HG03442 (cell line): ENCODE measurements at regions not wholly inside any gene's neighbourhood (a gene's known extent, or its start where the extent isn't known, plus 50 kb on each side); places are given as distances from the start of the nearest gene placed in this dataset.
"Not testable (repeated sequence)": the region's sequence is repeated elsewhere in the genome, so short reads cannot be mapped to it uniquely, and the experiment has no call there.

ENCODE experiments used
- ATAC-seq: cut with Tn5 transposase; IDR thresholded peaks from one replicate; pipeline ENCODE4 v1.9.1; 2021; ENCODE audit warnings: mild to moderate bottlenecking, moderate library complexity; ENCODE audit not compliant: unreplicated experiment

DNA sequence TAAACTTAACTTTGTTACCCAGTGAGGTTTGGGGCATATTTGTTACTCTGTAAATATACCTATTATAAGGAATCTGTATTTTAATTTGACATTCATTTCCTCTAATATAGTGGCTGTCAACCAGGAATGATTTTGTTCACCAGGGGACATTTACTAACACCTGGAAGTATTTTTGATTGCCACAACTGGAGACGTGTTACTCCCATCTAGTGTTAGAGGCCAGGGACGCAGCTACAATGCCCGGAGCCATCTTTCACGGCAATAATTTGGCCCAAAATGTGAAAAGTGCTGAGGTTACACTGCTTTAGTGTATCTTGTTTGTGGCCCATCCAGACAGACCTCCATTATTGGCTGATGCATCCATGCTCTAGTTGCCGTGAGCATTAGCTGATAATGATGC lies 881.3 kb upstream of the ATXN7L3B start:
- no peak for ATAC-seq

DNA sequence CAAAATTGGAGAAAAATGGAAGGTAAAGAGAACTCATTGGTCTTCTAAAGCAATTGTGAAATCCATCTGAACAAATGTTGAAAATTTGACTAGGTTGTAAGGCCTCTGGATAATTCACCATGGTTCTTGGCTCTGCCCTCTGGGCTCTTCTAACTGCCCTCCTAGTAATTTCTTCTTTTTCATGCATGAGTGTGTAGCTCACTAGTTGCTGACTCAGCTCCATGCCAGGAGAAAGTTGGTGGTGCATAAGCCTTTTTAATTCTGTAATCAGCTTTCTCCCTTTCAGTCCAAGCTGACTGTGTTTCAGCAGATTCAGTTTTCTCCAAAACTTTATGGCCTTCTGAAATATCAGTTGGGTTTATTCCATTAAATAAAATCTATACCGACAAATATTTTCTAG lies 877.8 kb upstream of the ATXN7L3B start:
- no peak for ATAC-seq

DNA sequence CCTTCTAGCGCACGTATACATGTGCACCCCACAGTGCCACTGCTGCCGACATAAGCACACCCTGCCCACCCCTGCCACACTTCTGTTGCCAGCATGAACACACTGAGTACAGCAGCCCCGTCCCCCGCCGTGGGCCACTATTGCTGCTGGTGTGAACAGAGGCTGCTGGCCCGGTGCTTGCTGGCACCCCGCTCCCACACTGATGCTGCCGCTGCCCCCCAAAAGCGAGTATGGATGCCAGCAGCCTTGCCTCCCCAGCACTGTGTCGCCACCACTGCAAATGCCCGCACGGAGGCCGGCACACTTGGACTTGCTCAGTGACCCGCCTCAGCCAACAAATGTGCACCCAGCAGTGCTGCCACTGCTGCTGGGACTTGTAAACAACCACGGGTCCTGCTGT lies 872.4 kb upstream of the ATXN7L3B start:
- no peak for ATAC-seq

DNA sequence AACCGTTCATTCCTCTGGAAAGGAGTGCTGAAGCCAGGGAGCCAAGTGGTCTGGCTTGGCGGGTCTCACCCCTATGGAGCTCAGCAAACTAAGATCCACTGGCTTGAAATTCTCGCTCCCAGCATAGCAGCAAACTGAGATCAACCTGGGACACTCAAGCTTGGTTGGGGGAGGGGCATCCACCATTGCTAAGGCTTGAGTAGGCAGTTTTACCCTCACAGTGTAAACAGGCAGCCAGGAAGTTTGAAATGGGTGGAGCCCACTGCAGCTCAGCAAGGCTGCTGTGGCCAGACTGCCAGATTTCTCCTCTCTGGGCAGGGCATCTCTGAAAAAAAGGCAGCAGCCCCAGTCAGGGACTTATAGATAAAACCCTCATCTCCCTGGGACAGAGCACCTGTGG lies 866.1 kb upstream of the ATXN7L3B start:
- not testable (repeated sequence) for ATAC-seq

DNA sequence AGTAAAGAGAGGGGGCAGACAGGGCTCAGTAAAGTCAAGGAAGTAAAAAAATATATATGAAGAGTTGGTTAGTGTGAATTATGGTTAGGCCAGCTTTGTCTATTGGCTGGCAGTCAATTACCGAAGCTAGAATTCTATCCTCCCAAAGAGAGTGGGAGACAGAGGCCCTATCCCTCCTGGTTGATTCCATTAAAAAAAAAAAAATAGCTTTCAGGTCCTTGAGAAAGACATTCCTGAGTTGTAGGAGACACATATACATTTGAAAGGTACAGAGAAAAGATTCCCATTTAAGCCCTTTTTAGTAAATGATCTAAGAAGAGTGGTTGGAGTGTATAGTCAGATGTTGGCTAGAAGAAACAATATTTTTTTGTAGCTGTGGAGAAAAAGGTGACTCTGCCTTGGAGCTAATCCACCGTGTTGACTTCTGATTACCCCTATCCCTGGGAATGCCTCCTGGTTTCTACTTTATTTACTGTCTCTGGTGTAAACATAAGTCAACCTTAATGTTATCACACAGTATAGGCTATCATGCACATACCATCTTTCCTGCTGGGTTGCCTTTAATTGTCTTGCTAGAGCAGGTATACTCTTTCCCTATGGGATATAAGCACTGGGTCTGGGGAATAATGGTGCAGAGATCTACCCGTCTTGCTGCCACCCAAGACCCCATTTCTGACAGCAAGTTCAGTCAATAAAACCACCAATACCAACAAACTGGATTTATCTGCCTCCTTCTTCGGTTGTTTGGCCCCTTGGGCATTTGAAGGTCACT lies 859.9 kb upstream of the ATXN7L3B start:
- ATAC-seq = no peak

DNA sequence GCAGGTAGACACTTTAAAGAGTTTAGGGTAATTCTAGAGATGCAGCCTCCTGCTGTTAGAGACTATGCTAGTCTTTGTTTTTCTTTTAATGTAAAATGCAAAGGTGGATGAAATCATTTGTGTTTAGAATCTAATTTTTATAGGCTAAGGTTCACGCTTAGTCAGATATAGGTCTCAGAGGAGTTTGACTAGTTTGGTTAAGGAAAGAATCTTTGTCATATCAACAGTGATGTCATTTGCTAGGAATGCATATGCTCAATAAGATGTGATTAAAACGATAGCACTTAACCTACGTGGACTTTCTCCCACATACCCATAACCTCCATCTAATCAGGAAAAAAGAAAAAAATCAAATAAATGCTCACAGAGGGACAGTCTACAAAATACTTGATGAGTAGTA lies 859.3 kb upstream of the ATXN7L3B start:
- ATAC-seq = no peak

DNA sequence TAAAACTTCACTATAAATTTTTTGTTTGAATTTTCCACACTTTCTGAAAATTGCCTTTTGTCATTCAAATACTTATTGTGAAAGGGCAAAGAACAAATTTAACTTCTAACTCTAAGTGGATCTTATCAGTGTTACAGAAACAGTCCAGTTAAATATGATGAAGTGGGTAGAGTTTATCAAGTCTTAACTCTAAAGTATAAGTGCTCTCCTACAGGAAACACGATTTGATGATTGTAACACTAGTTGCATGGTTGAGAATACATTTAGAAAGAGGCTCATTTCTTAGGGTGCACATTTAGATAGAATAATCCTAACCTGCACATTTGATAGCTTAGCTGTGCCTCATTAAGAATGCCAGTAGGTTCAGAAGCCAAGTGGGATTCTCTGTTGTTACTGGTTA lies 838.3 kb upstream of the ATXN7L3B start:
- ATAC-seq = no peak

DNA sequence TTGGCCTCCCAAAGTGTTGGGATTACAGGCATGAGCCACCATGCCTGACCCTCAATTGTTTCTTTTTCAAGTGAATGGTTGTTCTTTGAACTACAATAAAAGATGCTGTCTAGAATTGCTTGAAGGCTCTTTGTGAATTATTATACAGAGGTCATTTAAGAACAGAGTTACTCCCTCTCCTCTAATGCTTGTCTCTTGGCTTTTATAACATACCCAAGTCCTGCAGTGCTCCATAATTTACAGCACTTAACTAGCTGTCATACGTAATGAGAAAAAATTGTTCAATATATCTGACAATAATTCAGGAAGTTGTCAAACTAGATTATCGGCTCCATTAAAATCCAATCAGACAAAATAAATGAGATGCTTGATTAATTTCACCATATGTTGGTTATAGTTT lies 823.0 kb upstream of the ATXN7L3B start:
- no peak for ATAC-seq

DNA sequence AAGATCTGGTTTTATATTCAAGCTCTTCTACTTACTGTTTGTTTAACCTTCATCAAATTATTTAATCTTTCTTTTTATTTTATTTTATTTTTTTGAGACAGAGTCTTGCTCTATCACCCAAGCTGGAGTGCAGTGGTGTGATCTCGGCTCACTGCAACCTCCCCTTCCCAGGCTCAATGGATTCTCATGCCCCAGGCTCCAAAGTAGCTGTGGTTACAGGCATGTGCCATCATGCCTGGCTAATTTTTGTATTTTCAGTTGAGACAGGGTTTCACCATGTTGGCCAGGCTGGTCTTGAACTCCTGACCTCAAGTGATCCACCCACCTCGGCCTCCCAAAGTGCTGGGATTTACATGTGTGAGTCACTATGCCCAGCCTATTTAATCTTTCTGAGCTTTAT lies 821.5 kb upstream of the ATXN7L3B start:
- ATAC-seq = not testable (repeated sequence)

DNA sequence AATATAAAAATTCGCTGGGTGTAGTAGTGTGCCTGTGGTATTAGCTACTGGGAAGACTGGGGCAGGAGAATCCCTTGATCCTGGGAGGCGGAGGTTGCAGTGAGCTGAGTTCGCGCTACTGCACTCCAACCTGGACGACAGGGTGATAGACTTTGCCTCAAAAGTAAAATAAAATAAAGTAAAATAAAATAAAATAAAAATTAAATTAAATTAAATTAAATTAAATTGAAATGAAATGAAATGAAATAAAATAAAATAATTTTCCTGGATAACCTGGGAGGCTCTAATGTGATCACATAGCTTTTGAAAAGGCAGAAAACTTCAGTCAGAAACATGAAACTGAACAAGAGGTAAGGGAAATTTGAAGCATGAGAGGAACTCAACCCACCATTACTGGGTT lies 818.4 kb upstream of the ATXN7L3B start:
- ATAC-seq = no peak

DNA sequence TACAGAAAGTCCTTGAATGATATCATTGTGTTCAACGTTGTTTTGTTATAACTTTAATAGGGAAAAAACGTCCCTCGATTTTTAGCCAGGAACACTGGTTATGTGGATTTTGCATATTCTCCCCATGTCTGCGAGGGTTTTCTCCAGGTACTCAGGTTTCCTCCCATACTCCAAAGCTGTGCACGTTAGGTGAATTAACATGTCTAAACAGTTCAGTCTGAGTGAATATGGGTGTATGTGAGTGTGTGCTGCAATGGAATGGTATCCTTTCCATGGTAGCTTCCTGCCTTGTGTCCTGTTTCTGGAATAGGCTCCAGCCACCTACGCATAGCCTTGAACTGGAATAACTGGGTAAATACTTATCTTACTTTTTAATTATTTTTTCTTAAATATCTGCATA lies 810.8 kb upstream of the ATXN7L3B start:
- ATAC-seq = no peak

DNA sequence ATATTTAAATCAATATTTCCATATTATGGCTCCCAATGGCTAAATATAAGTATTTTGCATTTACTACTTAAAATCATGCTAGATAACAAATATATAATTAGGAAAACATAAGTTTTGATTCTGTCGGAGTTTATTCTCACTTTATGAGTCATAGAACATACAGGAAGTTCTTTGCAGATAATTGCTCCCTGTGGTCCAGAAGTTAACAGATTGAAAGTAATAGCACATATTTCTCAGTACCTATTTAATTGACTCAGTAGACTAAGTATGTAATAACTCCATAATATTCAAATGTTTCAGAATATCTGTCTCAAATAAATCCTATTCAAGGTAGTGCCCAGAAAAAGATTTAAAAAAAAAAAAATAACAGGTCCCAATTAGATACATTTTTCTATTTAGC lies 806.0 kb upstream of the ATXN7L3B start:
- no peak for ATAC-seq

DNA sequence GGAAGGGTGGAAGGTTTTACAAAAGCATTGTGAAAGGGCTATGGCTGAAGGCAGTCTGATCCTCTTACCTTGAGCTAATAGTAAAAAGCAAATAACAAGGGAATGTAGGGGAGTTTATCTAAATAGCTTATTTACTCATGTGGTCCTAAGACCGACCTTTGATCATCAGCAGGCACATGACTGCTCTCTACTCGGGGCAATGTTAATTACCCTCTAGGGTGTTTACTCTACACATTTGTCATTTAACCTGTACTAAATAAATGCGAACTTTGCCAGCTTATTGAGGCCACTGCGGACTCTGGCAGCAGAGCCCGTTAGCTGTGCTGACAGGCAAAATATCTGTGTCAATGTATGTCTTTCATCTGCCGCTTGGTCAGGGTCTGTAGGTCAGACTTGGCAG lies 768.3 kb upstream of the ATXN7L3B start:
- ATAC-seq = no peak

DNA sequence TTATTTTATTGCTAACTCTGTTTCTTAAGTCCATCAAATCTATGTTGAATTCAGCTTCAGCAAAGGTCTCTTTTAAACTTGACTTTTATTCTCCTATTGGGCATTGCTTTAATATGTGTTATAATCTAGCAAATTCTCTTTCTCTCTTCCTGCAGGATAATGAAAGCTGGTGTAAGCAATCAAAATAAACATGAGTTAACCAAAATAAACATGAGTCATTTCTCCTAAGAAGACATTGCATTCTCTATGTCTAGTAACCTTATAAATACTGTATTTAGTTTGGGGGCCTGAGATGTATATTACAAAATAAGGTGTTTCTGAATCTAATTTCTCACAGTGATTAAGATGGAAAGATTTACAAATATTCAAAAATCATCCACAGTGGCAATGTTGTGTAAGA lies 739.1 kb upstream of the ATXN7L3B start:
- ATAC-seq = no peak

DNA sequence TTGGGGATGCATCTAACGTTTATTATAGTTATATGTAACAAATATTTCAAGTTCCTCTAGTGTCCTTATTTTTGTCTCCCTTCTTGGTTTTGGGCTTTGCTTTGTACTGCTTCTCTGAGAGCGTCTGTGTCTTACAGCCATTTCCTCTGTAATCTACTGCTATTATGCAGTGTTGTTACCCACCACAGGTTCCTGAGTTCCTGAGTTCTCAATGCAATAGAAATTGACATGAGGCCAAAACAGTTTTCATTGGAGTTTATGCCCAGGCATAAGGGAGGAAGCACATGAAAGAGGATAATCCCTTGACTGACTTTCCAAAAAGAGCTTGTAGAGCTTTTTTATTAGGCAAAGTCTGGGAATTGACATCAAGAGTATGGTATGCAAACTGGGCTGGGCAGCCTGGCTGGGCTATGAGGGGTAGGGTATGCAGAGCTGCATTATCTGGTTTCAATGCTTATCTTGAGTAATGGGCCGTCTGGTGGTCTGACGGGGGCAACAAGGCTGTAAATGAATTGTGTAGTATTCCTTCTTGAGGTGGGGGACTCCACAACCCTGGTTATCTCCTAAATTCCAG lies 722.5 kb upstream of the ATXN7L3B start:
- ATAC-seq = no peak

DNA sequence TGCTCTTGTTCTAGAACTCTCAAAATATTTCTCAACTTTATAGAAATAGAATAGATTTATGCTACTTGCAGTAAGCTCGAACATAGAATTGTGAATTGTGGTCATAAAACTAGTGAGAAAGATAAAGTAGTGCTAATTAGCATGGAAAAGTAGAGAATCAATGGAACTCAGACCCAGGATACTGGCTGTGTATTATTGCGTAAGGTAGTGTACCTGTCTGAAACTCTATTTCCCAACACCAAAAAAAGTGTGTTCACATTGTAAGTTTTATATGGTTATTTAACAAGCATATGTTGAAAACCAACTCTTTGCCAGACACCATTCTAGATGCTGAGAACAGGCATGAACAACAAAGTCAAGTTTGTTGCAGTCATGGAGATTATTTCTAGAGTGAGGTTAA lies 720.5 kb upstream of the ATXN7L3B start:
- ATAC-seq = no peak

DNA sequence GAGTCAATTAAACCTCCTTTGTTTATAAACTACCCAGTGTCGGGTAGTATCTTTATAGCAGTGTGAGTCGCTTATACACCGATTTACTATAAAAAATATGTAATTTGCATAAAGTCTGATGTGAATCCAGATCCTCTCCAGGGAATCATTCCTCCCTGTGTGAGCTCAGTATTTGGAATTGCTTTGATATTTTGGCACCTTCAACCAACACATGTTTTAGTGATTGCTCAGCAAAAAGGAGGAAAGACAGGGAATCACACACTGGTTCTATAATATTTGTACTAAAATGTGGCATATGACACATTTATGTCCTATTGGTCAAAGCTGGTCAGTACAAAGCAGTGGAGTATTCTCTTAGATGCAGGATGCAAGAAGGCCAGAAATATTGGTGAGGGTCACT lies 703.9 kb upstream of the ATXN7L3B start:
- no peak for ATAC-seq

DNA sequence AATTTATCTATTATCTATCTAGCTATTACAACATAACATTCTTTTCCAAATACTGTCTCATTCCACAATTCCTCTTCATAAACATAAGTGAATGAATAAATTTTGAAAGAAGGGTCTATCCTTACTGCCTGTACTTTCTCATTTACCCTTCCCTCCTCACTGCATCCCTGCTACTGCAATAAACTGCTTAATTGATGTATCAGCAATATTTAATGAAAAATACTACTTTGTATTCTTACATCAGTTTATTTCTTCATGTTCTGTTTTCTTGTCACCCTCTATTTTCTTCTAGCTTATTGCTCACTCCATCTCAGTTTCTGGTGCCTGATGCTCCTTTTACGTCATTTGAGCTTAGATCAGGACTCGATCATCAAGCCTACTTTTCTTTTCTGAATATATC lies 695.7 kb upstream of the ATXN7L3B start:
- ATAC-seq = no peak

DNA sequence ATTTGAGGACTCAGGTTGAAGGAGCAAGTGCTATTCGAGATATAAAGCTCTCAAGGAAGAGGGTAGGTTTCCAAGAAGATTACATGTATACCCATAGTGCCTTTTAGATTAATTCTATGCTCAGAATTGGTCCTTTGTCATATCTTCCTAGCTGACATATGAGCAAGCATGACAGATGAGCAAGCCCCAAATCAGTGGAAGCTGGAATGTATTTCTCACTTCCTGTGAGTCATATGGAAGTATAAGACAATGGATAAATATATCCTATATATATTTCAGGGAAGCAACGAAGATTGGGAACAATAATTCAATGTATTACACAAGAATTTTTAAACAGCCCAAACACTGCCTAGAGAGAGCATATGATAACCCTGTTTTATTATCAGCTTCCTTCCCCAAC lies 674.1 kb upstream of the ATXN7L3B start:
- ATAC-seq = no peak

DNA sequence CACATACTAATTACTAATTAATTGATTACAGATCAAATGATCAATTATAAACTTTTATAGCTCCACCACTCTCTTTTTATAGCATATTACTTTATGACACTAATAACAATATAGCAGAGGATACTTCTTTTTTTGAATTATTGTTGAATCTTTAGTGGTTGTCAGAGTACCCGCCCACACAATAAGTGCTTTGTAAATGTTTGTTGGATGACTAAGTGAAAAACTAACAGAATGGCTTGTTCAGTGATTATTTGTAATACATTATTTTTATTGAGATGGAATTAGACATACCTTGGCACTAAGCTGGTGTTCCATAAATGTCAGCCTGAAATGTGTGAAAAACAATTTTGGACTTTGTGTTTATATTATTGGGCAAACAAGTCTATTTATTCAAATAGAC lies 670.5 kb upstream of the ATXN7L3B start:
- no peak for ATAC-seq

DNA sequence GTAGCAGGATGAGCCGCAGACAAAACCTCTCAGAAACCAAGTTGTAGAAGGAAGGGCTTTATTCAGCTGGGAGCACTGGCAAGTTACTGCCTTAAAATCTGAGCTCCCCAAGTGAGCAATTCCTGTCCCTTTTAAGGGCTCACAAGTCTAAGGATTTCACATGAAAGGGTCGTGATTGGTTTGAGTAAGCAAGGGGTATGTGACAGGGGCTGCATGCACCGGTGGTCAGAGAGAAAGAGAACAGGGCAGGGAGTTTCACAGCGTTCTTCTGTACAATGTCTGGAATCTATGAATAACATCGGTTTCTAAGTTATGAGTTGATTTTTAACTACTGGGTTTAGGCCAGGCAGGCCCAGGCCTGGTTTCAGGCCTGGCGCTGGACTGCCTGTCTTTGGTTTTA lies 660.3 kb upstream of the ATXN7L3B start:
- ATAC-seq = not testable (repeated sequence)

DNA sequence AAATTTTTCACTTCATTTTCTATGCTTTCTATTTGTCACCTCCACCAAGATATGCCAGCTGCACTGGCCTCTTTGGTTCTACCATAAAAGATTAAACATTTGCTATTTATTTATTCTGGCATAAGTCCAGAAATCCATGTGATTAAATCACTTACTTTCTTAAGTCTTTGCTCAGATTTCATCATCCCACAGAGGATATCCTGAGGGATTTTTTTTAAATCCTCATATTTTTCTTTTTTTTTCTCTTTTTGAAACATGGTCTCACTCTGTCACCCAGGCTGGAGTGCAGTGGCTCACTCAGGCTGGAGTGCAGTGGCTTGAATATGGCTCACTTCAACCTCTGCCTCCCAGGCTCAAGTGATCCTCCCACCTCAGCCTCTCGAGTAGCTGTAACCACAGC lies 645.4 kb upstream of the ATXN7L3B start:
- no peak for ATAC-seq

DNA sequence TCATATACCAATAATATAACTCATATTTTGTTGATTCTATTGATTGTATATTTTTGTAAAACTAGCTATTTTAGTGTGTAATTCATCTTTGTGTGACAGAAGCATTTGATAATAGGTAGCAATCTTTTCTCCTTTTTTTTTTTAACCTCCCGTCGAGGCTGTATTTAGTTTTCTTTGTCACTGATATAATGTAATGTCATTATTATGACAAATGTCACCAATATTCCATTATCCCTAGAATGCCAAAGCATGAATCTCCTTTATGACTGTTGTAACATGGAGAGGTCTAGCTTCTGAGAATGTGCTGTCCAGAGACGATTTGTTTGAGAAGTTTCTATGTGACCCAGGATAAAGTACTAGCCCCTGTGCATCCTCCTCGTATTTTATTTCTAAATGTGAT lies 639.0 kb upstream of the ATXN7L3B start:
- no peak for ATAC-seq
